ENCODE measurements at regions not wholly inside any gene's neighbourhood (a gene's known extent, or its start where the extent isn't known, plus 50 kb on each side); places are given as distances from the start of the nearest gene placed in this dataset.

- DNase-seq (ENCODE audit: low spot score), result no peak
- no peaks in the 10 kb centered on the region for H3F3A ChIP-seq (ENCODE audit: low read depth)
- no peak overlapping the region for H3K4me3 Mint-ChIP-seq
- peaks cover 14% of the 10 kb centered on the region for H3K9me3 Mint-ChIP-seq
- H3K4me3 ChIP-seq, result no peak overlapping the region
- H3K27me3 ChIP-seq, result no peaks in the 10 kb centered on the region
- H3K27ac Mint-ChIP-seq, result no peak overlapping the region
- peaks cover 17% of the 10 kb centered on the region for H3K4me1 ChIP-seq
- H3K4me1 Mint-ChIP-seq, result peaks cover 16% of the 10 kb centered on the region
- H3K4me2 ChIP-seq, result no peak overlapping the region
- H2AFZ ChIP-seq (replicated peaks), result no peak overlapping the region
- H3K9me3 ChIP-seq (ENCODE audit: low read depth), result peaks cover 4% of the 10 kb centered on the region
- no peak overlapping the region for H3K9ac ChIP-seq
- H3K27me3 Mint-ChIP-seq (ENCODE audit: insufficient read depth, low read depth), result peaks cover 5% of the 10 kb centered on the region
- H3K27ac ChIP-seq, result no peak overlapping the region
- H3K79me2 ChIP-seq (ENCODE audit: low read depth), result no peaks in the 10 kb centered on the region
- TF ChIP-seq CTCF (IDR thresholded peaks at IDR 0.05), result no peak
- no peak for TF ChIP-seq EZH2 (IDR thresholded peaks at IDR 0.05)
- TF ChIP-seq EZH2phosphoT487 (IDR thresholded peaks at IDR 0.05), result no peak
- no peaks in the 10 kb centered on the region for H4K20me1 ChIP-seq (ENCODE audit: low read depth)
- H3K36me3 ChIP-seq, result no peaks in the 10 kb centered on the region
- peaks cover 4% of the 10 kb centered on the region for H3K36me3 Mint-ChIP-seq
Measured at GRCh38 chr1:82230667-82231066, 429.9 kb downstream of the ADGRL2 start.

- Mint-ChIP-seq H3K36me3 (no peaks in the 10 kb centered on the region), H3K4me3 (no peak overlapping the region), H3K4me1 (peaks cover 17% of the 10 kb centered on the region), H3K9me3 (no peaks in the 10 kb centered on the region), H3K27ac (no peak overlapping the region), H3K27me3 (ENCODE audit: insufficient read depth, low read depth) (no peaks in the 10 kb centered on the region)
- no peaks in the 10 kb centered on the region for H3K79me2 ChIP-seq (ENCODE audit: low read depth)
- no peak overlapping the region for H3K9ac ChIP-seq
- peaks cover 17% of the 10 kb centered on the region for H3K4me1 ChIP-seq
- H3K27me3 ChIP-seq, result no peaks in the 10 kb centered on the region
- no peak overlapping the region for H3K27ac ChIP-seq
- no peak overlapping the region for H2AFZ ChIP-seq (replicated peaks)
- no peak overlapping the region for H3K4me2 ChIP-seq
- H3K36me3 ChIP-seq, result no peaks in the 10 kb centered on the region
- no peak for DNase-seq (ENCODE audit: low spot score)
- H3K9me3 ChIP-seq (ENCODE audit: low read depth), result no peaks in the 10 kb centered on the region
- H3K4me3 ChIP-seq, result no peak overlapping the region
- H3F3A ChIP-seq (ENCODE audit: low read depth), result no peaks in the 10 kb centered on the region
- H4K20me1 ChIP-seq (ENCODE audit: low read depth), result no peaks in the 10 kb centered on the region
- no peak for TF ChIP-seq CTCF (IDR thresholded peaks at IDR 0.05)
- no peak for TF ChIP-seq EZH2phosphoT487 (IDR thresholded peaks at IDR 0.05)
- no peak for TF ChIP-seq EZH2 (IDR thresholded peaks at IDR 0.05)
Measured at GRCh38 chr1:82227306-82228095, 426.8 kb downstream of the ADGRL2 start.

GRCh38 chr1:82226186-82226505 lies 425.4 kb downstream of the ADGRL2 start:
- Mint-ChIP-seq H3K36me3 (no peaks in the 10 kb centered on the region), H3K27me3 (ENCODE audit: insufficient read depth, low read depth) (no peaks in the 10 kb centered on the region), H3K4me3 (no peak overlapping the region), H3K27ac (no peak overlapping the region), H3K4me1 (peaks cover 26% of the 10 kb centered on the region), H3K9me3 (peaks cover 2% of the 10 kb centered on the region)
- Histone ChIP-seq H3K9ac (no peak overlapping the region), H3F3A (ENCODE audit: low read depth) (no peaks in the 10 kb centered on the region), H4K20me1 (ENCODE audit: low read depth) (no peaks in the 10 kb centered on the region), H2AFZ (replicated peaks) (peak overlapping the region; percentile 19), H3K9me3 (ENCODE audit: low read depth) (no peaks in the 10 kb centered on the region), H3K36me3 (no peaks in the 10 kb centered on the region), H3K4me2 (no peak overlapping the region), H3K27ac (no peak overlapping the region), H3K79me2 (ENCODE audit: low read depth) (no peaks in the 10 kb centered on the region), H3K4me1 (peaks cover 21% of the 10 kb centered on the region), H3K4me3 (no peak overlapping the region), H3K27me3 (no peaks in the 10 kb centered on the region)
- no peak for TF ChIP-seq EZH2phosphoT487 (IDR thresholded peaks at IDR 0.05)
- no peak for TF ChIP-seq CTCF (IDR thresholded peaks at IDR 0.05)
- TF ChIP-seq EZH2 (IDR thresholded peaks at IDR 0.05), result no peak
- no peak for DNase-seq (ENCODE audit: low spot score)
